Skin epidermis (tissue), 12 donors: ENCODE measurements at regions not wholly inside any gene's neighbourhood (a gene's known extent, or its start where the extent isn't known, plus 50 kb on each side); places are given as distances from the start of the nearest gene placed in this dataset.
"Not testable (repeated sequence)": the region's sequence is repeated elsewhere in the genome, so short reads cannot be mapped to it uniquely, and the experiment has no call there.

Experiments used
- H3K27ac ChIP-seq, 21 experiments: fragments of 200-600 bp; sonication (generic) in 11 of 21; one replicate each; pipeline ENCODE4 v1.5.0; 2020; ENCODE audit warnings: mild to moderate bottlenecking in 3 of 21, inconsistent platforms in 2 of 21, moderate library complexity in 2 of 21
- H3K4me3 ChIP-seq, 7 experiments: fragments of 200-600 bp; sonication (generic) in 2 of 7; one replicate each; pipeline ENCODE4 v1.5.0; 2020; ENCODE audit warnings: inconsistent platforms in 2 of 7, mild to moderate bottlenecking in 2 of 7, moderate library complexity in 1 of 7

GRCh38 chr19:34577056-34577455 is 95.5 kb downstream of the WTIP start:
- Histone ChIP-seq H3K27ac (no peak overlapping the region), H3K4me3 (no peak overlapping the region)

GRCh38 chr19:34576292-34576691 is 94.7 kb downstream of the WTIP start:
- H3K4me3 ChIP-seq: no peak overlapping the region
- no peak overlapping the region for H3K27ac ChIP-seq

- H3K27ac ChIP-seq: no peak overlapping the region
Measured at GRCh38 chr19:34575206-34575605, 93.6 kb downstream of the WTIP start.

GRCh38 chr19:34574704-34575103 is 93.1 kb downstream of the WTIP start:
- no peak overlapping the region for H3K4me3 ChIP-seq
- no peak overlapping the region for H3K27ac ChIP-seq

More at GRCh38 chr19:34575206-34575605, 93.6 kb downstream of the WTIP start:
- H3K4me3 ChIP-seq: no peak overlapping the region

GRCh38 chr19:34573226-34573864 is 91.8 kb downstream of the WTIP start:
- H3K4me3 ChIP-seq: no peak overlapping the region
- no peak overlapping the region for H3K27ac ChIP-seq

- H3K4me3 ChIP-seq, H3K27ac ChIP-seq: not testable (repeated sequence)
Measured at GRCh38 chr19:34570140-34570539, 88.6 kb downstream of the WTIP start.

- not testable (repeated sequence) for H3K27ac ChIP-seq
Measured at GRCh38 chr19:34562344-34562743, 80.8 kb downstream of the WTIP start.

More at GRCh38 chr19:34562344-34562743, 80.8 kb downstream of the WTIP start:
- not testable (repeated sequence) for H3K4me3 ChIP-seq
